ENCODE measurements at regions not wholly inside any gene's neighbourhood (a gene's known extent, or its start where the extent isn't known, plus 50 kb on each side); places are given as distances from the start of the nearest gene placed in this dataset.

GRCh38 chr1:90204023-90204590 lies 209.2 kb downstream of the ZNF326 start:
- Histone ChIP-seq H3K9me1 (replicated peaks; ENCODE audit: control insufficient read depth, extremely low read depth, insufficient read depth, low read length) (no peaks in the 10 kb centered on the region), H3K9ac (replicated peaks; ENCODE audit: extremely low read depth, insufficient read depth, low read length) (no peak overlapping the region), H3K4me2 (ENCODE audit: insufficient read depth, low read length) (no peak overlapping the region), H3K79me2 (ENCODE audit: control insufficient read depth, insufficient read depth, low read length) (no peaks in the 10 kb centered on the region), H3K9me3 (replicated peaks; ENCODE audit: control insufficient read depth, insufficient read depth, low read length) (no peaks in the 10 kb centered on the region), H3K27ac (ENCODE audit: insufficient read depth, low read depth, low read length) (no peak overlapping the region), H2AFZ (ENCODE audit: low read depth, low read length) (no peak overlapping the region), H3K4me1 (ENCODE audit: control insufficient read depth, extremely low read depth, insufficient read depth, low read length) (no peaks in the 10 kb centered on the region), H3K27me3 (ENCODE audit: control insufficient read depth in 2 of 2, insufficient read depth in 2 of 2, low read length in 2 of 2) (no peaks in the 10 kb centered on the region), H3K36me3 (ENCODE audit: control insufficient read depth in 2 of 2, extremely low read depth in 1 of 2, insufficient read depth in 2 of 2, low read length in 2 of 2) (no peaks in the 10 kb centered on the region), H3K4me3 (replicated peaks in 1 of 3; ENCODE audit: insufficient read depth in 1 of 3, low read depth in 1 of 3, low read length in 3 of 3) (no peak overlapping the region), H4K20me1 (replicated peaks; ENCODE audit: control insufficient read depth, extremely low read depth, insufficient read depth, low read length) (no peaks in the 10 kb centered on the region)
- no peak for TF ChIP-seq JUN (IDR thresholded peaks at IDR 0.05; ENCODE audit: borderline replicate concordance, insufficient read depth, insufficient read length, low read depth)
- no peak for TF ChIP-seq CTCF (IDR thresholded peaks at IDR 0.05; ENCODE audit: extremely low read depth in 1 of 2, insufficient read depth in 1 of 2, low read depth in 1 of 2, low read length in 2 of 2)
- no peak for TF ChIP-seq MAX (IDR thresholded peaks at IDR 0.05; ENCODE audit: insufficient read depth, insufficient read length)
- TF ChIP-seq MYC (IDR thresholded peaks at IDR 0.05; ENCODE audit: low read depth, low read length), result no peak
- no peak for TF ChIP-seq GATA2 (IDR thresholded peaks at IDR 0.05; ENCODE audit: insufficient read depth, insufficient read length, low read depth, low read length)
- FAIRE-seq (no peak), DNase-seq (ENCODE audit: low read depth, low spot score) (no peak)
- POLR2A ChIA-PET, result no interaction called here
- dilution Hi-C loops (cut with MboI; ENCODE audit: extremely low pct_ligation_motif_present, low sequenced_read_pairs), result no loop called here
- intact Hi-C loops (cut with micrococcal nuclease), result no loop called here
- CTCF ChIA-PET, result no interaction called here
- no TSS peak for BruUV-seq (replicated peaks)

Measured in endothelial cell of umbilical vein (primary cell).